ENCODE measurements at regions not wholly inside any gene's neighbourhood (a gene's known extent, or its start where the extent isn't known, plus 50 kb on each side); places are given as distances from the start of the nearest gene placed in this dataset.

- no peak overlapping the region for H3K9ac ChIP-seq (ENCODE audit: extremely low read depth, low read length, poor library complexity, severe bottlenecking)
- no peak overlapping the region for H3K27ac ChIP-seq (ENCODE audit: low read depth, low read length)
- Mint-ChIP-seq H3K9me3 (no peaks in the 10 kb centered on the region), H3K4me1 (no peaks in the 10 kb centered on the region), H3K27ac (no peak overlapping the region), H3K4me3 (no peak overlapping the region), H3K27me3 (ENCODE audit: insufficient read depth) (no peaks in the 10 kb centered on the region), H3K36me3 (ENCODE audit: low read depth) (no peaks in the 10 kb centered on the region)
- H3K36me3 ChIP-seq (ENCODE audit: control insufficient read depth, insufficient read depth, low read length): no peaks in the 10 kb centered on the region
- TF ChIP-seq CTCF (conservative IDR thresholded peaks at IDR 0.05): no peak
- H3K9me3 ChIP-seq (ENCODE audit: control insufficient read depth, low read length): no peaks in the 10 kb centered on the region
- no peak overlapping the region for H3K4me3 ChIP-seq (ENCODE audit: low read length)
- H3K27me3 ChIP-seq (ENCODE audit: control insufficient read depth, insufficient read depth, low read length, poor library complexity, severe bottlenecking): no peaks in the 10 kb centered on the region
- WGBS, 2 experiments (ENCODE audit: insufficient coverage in 1 of 2, insufficient read length in 1 of 2): 75% methylated on average over 1 of the region's 1 CpG; no CpG with 5 or more reads in 1 of the 2 experiments
- no peaks in the 10 kb centered on the region for H3K4me1 ChIP-seq (ENCODE audit: control insufficient read depth, insufficient read depth, low read length)
- DNase-seq: no peak
Observed at GRCh38 chr16:76970745-76971099, 220.3 kb upstream of the MON1B start.

- no peak overlapping the region for H3K4me3 Mint-ChIP-seq
- H3K9me3 Mint-ChIP-seq: no peaks in the 10 kb centered on the region
- no peaks in the 10 kb centered on the region for H3K27me3 Mint-ChIP-seq (ENCODE audit: insufficient read depth)
- H3K4me1 Mint-ChIP-seq: no peaks in the 10 kb centered on the region
- Histone ChIP-seq H3K4me1 (ENCODE audit: control insufficient read depth, insufficient read depth, low read length) (no peaks in the 10 kb centered on the region), H3K4me3 (ENCODE audit: low read length) (no peak overlapping the region), H3K36me3 (ENCODE audit: control insufficient read depth, insufficient read depth, low read length) (no peaks in the 10 kb centered on the region), H3K9ac (ENCODE audit: extremely low read depth, low read length, poor library complexity, severe bottlenecking) (no peak overlapping the region), H3K27ac (ENCODE audit: low read depth, low read length) (no peak overlapping the region), H3K9me3 (ENCODE audit: control insufficient read depth, low read length) (no peaks in the 10 kb centered on the region), H3K27me3 (ENCODE audit: control insufficient read depth, insufficient read depth, low read length, poor library complexity, severe bottlenecking) (no peaks in the 10 kb centered on the region)
- WGBS, 2 experiments (ENCODE audit: insufficient coverage in 1 of 2, insufficient read length in 1 of 2): 92 to 100% methylated on average over 2 to 3 of the region's 3 CpGs
- DNase-seq: no peak
- H3K27ac Mint-ChIP-seq: no peak overlapping the region
- no peaks in the 10 kb centered on the region for H3K36me3 Mint-ChIP-seq (ENCODE audit: low read depth)
- no peak for TF ChIP-seq CTCF (conservative IDR thresholded peaks at IDR 0.05)
Observed at GRCh38 chr16:76976101-76976500, 214.9 kb upstream of the MON1B start.

GRCh38 chr16:76976756-76977155 lies 214.2 kb upstream of the MON1B start:
- no peak for TF ChIP-seq CTCF (conservative IDR thresholded peaks at IDR 0.05)
- H3K4me1 Mint-ChIP-seq: no peaks in the 10 kb centered on the region
- no peaks in the 10 kb centered on the region for H3K27me3 ChIP-seq (ENCODE audit: control insufficient read depth, insufficient read depth, low read length, poor library complexity, severe bottlenecking)
- H3K9ac ChIP-seq (ENCODE audit: extremely low read depth, low read length, poor library complexity, severe bottlenecking): no peak overlapping the region
- H3K9me3 ChIP-seq (ENCODE audit: control insufficient read depth, low read length): no peaks in the 10 kb centered on the region
- no peaks in the 10 kb centered on the region for H3K36me3 ChIP-seq (ENCODE audit: control insufficient read depth, insufficient read depth, low read length)
- DNase-seq: no peak
- no peak overlapping the region for H3K27ac Mint-ChIP-seq
- no peak overlapping the region for H3K27ac ChIP-seq (ENCODE audit: low read depth, low read length)
- no peak overlapping the region for H3K4me3 ChIP-seq (ENCODE audit: low read length)
- no peaks in the 10 kb centered on the region for H3K4me1 ChIP-seq (ENCODE audit: control insufficient read depth, insufficient read depth, low read length)
- H3K27me3 Mint-ChIP-seq (ENCODE audit: insufficient read depth): no peaks in the 10 kb centered on the region
- WGBS, 2 experiments (ENCODE audit: insufficient coverage in 1 of 2, insufficient read length in 1 of 2): 92 to 98% methylated on average over 2 of the region's 2 CpGs
- no peak overlapping the region for H3K4me3 Mint-ChIP-seq
- H3K36me3 Mint-ChIP-seq (ENCODE audit: low read depth): no peaks in the 10 kb centered on the region
- H3K9me3 Mint-ChIP-seq: no peaks in the 10 kb centered on the region
